ENCODE measurements at regions not wholly inside any gene's neighbourhood (a gene's known extent, or its start where the extent isn't known, plus 50 kb on each side); places are given as distances from the start of the nearest gene placed in this dataset.
A peak's percentile ranks its signal among the peaks of the same experiment; 100 is the strongest.
"Not testable (repeated sequence)": the region's sequence is repeated elsewhere in the genome, so short reads cannot be mapped to it uniquely, and the experiment has no call there.

DNA sequence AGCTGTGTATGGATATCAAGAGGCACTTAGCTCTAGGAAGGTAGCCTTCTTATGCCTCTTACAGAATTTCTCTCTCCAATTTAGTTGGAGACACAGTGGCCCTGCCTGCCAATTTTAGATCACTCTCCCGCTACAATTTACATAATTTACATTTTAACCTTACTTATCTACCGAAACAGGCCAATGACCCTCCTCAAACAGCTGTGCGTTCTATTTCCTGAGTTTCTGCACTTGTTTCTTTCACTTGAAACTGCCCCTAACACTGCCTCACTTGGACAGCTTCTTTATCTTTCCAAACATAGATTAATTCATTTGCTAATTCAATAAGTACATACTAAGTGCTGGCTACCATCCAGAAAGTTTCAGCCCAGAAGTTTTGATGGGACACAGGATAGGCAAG, 52.9 kb upstream of the HDDC2 start:
- DNase-seq, result no peak

DNA sequence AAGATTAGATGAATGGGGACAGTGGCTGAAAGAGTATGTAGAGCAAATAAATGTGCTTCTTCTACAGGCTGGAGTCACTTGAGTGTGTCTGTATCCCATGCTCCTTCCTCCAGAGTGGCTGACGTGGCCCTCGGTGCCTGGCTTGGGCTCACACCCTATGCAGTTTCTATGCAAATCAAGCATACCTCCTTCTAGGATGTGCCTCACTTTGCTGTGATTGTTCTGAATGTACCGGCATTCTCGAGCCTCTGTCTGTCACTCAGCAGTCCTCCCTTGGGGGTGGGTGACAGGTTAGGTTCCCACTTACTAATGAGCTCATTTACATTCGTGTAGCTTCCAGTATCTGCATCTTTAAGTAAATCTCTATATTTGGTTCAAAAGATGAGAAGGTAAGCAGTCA, 55.1 kb upstream of the HDDC2 start:
- DNase-seq, result no peak

DNA sequence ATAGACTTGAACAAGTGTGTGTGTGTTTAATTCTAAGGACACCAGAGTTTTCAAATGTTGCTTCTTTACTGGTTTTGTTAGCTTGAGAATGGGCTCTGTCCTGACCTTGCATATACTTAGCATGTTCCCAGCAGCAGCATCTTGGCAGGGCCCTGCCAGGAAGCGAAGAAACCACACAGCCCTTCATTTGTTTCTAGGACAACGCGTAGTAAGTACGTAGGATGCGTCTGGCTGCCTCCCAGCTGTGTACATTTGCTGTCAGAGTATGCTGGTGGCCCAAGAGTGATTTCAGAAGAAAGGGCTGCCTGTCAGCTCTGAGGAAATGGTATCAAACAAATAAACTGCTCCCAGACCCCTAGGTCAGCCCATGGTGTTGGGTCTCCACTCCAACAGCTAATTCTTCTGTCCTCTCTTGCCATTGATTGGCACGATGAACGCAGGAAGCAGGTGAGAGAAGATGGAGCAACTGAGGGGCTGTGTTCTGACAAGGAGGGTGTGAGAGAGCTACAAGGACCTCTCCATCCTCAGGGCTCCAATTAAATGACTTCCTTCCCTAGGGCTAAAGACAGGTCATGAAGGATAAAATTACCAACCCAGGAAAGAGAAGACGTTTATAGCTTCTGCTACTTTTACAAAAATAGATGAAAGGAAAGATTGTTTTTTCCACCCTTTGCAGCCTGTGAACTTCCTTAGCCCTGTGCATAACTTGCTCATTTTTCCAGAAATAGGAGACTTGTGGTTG, 55.9 kb upstream of the HDDC2 start:
- DNase-seq, result no peak

DNA sequence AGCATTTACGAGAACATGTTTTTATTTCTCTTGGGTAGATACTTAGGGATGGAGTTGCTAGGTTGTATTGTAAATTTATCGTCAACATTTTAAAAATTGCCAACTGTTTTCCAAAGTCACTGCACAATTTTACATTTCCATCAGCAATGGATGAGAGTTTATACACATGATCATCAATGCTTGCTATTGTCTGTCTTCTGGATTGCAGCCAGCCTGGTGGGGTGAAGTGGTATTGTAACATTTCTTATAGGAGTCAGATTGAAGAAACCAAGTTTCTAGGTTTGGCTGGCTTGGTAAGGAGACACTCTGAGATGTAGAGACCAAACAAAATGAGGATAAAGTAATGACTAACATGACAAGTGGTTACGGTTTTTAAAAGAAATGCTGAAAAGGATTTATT, 57.1 kb upstream of the HDDC2 start:
- DNase-seq, result no peak

DNA sequence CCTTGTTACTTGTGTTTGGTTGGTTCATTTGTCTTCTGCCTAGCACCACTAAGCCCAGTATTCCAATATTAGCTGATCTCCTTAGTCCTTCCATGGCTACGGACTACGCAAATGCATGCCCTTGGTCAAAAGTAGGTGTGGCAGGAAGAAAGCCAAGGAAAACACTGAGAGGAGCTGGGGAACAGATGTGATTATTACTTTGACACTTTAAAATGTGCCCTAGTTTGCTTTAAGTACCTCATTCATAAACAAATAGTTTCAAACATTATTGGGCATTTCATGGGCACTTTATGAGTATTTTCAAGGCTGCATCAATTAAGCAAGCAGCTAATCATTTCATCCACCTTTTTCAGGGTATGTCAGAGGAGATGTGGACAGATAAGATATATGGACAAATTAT, 60.1 kb upstream of the HDDC2 start:
- DNase-seq, result no peak

DNA sequence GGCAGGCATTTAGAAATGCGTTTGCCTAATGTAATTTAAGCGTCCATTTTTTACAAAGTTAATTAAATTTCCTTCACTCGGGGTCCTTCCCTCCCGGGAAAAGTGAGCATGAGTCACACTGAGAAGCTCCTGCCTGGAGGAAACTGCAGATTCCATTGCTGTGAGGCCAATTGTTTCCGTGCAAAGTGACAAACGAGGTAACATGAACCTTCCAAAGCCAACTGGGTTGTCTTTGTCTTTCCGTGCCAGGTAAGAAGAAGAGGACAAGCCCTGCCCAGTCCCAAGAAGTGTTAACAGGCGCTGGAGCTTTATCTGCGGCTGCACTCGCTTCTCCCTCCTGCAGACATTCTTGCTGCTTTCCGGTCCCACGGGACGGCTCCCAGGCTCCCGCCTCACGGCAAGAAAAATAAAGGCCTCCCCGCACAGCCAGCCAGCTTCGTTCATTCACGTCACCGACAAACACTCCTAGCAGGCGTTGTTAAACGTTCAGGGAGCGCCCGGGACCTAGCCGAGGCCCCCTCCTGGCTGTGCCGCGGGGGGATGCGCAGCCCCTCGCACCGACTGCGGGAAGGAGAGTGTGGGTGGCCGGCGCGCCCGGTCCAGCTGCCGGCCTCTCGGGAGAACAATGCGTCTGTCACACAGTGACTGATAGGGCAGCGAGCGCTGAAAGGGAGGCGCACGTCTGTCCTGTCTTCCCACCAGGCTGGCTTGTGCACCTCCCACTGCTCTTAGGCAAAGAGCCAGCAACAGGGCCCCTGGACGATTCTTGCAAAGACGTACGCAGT, 61.5 kb upstream of the HDDC2 start:
- peak; percentile 71 for DNase-seq

DNA sequence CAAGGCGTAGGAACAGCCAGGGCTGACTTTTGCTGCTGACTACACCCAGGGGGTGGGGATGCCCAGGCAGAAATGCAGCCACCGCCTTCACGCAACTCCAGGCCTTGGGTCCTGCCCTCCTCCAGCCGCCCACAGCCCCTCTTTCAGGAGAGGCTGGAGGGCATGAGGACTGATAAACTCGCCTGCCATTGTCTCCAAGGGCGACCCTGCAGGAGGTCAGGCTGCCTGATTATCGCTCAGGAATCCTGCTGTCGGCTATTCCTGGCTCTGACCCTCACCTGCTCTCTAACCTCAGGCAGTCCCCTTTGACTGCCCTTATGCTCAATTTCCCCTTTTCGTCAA, 62.0 kb upstream of the HDDC2 start:
- no peak for DNase-seq

DNA sequence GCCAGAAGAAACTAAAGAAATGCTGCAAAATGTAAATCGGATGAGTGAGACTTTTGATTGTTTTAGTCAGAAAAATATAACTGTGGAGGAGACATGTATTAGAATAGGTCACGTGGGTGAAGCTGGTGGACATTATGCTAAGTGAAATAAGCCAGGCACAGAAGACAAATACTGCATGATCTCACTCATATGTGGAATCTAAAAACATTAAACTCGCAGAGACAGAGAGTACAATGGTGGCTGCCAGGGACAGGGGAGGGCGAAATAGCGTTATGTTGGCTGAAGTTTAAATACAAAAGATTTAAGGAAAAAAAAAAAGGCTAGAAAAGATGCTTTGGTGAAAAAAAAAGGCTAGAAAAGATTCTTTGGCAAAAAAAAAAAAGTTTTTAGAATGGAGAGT, 63.5 kb upstream of the HDDC2 start:
- DNase-seq, result no peak

DNA sequence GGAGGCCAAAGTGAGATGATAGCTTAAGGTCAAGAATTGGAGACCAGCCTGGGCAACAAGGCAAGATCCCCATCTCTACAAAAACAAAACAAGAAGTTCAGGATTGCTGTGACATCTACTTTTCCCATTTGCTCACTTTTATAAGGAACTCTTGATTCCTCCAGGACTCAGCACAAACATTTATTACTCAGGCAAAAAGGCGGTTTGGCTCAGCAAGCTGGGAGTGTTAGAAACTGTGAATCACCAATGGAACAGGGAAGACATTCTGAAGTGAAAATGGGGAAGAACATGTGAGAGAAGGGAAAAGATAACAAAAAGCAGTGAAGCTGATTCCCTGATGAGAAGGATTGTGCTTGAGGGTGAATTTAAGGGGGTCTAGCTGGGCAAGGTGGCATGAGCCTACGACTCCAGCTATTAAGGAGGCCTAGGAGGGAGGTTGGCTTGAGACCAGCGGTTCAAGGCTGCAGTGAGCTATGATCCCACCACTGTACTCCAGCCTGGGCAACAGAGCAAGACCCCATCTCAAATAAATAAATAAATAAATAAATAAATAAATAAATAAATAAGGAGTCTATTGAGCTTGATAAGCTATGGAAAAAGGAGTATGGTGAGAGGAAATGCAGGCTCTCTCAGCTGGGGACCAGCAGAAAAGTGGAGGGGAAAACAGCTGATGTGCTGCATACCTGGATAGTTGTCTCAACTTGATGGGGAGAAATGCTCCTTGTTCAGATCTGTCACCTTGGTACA, 65.4 kb upstream of the HDDC2 start:
- no peak for DNase-seq

DNA sequence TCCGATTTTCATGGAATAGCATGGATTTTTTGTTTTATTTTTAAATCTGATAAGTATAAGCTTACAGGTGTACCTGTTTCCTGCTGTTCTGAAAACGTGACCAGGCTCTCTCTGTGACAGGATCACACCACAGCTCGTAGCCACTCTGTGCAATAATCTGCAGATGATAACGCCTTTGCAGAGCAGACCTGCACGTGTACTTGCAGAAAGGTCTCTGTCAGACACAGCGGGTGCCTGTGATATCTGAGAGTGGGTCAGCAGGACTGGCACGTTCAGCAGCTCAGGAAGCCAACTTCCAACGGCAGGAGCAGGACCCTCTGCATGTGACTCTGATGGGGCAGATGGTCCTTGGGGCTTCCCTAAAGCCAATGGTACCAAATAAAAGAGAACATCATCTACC, 68.6 kb upstream of the HDDC2 start:
- no peak for DNase-seq

DNA sequence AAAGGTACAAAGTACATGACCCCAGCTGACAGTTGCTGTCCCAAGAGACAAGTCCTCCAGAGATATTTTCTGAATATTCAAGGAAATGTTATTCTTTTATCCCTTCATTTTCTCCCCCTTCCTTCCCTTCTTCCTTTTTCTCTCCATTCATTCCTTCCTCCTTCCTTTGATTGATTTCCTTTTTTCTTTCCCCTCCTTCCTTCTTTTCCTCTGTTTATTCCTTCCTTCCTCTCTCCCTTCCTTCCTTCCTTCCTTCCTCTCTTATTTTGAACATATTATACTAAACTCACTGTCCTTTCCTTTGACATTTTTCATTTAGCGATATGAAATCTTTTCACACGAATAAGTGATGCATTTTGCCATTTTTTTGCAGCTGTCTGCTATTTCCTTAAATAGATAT, 73.2 kb upstream of the HDDC2 start:
- no peak for DNase-seq

DNA sequence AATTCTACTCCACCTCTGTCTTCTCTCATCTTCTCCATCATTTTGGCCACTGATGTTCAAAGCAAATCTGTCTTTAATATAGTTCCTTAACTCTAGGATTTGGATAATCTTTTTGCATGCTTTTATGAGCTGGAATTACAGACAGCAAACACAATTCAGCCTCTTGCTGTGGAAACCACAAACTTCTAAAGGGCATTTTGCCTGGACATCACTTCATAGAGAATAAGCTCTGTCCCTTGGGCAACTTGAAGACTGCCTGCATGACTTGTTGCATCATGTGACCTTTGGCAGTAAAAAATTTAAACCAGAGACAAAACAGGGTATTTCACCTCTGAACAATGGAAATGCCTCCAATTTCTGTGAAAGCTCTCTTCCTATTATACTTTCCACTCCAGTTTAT, 74.1 kb upstream of the HDDC2 start:
- no peak for DNase-seq

DNA sequence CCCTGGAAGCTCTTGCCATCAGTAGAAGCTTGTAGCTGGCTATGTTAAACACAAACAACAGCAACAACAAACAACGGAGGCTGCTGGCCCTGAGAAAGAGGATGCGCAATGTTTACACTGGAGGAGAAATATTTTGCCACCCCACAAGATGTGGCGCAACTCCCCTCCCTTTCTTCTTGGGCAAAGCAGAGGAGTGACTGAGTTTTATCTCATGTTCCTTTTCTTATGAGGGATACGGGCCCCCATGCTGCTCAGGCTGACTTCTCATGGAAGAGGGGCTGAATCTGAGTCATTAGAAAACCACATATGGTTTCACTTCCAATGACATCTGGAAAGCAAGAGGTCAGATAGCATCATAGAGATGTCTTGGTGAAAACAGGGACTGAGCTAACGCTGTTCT, 75.9 kb upstream of the HDDC2 start:
- DNase-seq, result no peak

DNA sequence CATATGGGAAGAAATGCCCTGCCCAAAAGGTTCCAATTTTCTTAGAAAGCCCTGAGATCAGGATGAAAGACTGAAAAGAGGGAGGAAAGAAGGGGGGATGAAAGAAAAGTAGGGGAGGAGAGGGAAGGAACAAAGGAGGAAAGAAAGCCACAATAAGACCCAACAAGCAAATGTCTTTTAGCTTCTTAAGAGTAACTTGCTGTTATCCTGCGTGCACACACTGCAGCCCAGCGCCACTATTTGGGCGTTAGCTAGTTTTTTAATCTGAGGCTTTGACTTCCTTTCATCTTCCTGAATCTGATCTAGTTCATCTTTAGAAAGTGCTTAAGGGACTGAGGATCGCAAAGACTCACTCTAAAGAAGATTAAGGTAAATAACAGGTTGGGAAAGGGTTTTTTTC, 77.4 kb upstream of the HDDC2 start:
- DNase-seq, result no peak

DNA sequence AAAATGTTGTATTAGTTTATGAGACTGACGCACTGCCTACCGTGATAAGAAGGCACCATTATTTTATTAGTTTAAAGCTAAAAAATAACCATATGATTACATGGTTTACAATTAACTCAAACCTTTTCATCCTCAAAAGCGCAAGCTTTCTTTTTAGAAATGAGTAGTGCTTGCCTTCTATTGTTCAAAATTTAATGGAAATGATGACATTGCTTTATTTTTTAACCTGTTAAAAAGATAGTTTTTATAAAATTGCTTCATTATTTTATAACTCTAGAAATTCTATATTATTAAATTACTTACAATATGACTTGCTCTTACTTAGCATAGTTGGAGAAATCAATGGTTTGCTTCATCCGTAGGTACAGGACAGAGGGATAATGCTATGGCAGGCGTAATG, 78.7 kb upstream of the HDDC2 start:
- no peak for DNase-seq

DNA sequence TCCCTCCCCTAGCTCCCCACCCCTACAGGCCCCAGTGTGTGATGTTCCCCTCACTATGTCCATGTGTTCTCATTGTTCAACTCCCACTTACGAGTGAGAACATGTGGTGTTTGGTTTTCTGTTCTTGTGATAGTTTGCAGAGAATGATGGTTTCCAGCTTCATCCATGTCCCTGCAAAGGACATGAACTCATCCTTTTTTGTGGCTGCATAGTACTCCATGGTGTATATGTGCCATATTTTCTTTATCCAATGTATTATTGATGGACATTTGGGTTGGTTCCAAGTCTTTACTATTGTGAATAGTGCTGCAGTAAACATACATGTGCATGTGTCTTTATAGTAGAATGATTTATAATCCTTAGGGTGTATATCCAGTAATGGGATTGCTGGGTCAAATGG, 84.6 kb upstream of the HDDC2 start:
- not testable (repeated sequence) for DNase-seq

DNA sequence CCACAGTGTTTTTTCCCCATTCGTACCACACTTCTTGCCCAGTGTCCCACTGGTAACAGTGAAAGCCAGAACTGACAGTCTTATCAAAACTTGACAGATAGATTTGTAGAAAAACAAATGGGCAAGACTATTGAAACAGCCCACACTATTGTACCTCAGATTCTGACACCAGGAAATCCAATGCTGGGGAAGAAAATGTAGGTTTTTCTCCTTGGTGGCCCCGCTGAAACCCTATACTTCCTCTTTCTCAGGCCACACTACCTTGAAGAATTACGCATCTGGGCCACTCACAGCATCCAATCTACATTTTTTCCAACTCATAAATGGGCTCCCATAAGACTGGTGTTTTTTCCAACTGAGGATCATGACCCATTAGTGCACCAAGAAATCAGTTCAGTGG, 90.9 kb upstream of the HDDC2 start:
- DNase-seq, result no peak

DNA sequence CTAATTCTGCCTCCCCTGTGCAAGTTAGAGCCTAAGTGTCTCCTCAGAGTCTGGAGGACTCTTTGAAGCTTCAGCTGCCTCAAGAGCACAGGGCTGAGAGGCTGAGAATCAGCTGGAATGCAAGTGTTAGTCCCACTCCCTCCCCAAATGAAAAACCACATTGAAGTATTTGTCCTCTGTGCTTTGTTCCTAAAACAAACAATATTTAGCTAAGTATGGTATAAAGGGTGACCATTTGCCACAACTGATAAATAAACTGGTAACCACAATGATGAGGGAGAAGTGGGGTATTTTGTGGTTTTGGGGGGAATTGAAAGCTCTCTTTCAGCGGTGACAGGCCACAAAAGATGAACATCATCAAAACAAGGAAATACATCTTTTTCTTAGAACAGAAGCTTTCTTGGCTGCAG, 91.7 kb upstream of the HDDC2 start:
- no peak for DNase-seq

DNA sequence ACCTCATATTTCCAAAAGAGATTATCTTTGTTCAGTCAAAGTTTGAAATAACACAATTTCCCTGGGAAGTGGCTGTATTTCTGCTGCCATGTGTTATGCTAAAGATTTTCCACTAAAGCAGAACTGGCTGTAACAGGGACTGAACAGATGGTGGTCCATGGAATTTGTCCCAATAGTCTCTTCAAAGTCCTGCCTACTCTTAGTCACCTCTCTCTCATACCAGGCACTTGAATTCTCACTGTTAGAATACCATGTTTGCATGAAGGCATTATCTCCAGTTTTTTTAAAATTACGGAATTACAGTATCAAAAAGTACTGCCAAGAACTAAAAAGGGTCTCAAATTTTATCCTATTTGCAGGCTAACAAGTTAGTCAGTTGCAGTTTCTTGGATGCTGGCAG, 105.0 kb upstream of the HDDC2 start:
- no peak for DNase-seq

DNA sequence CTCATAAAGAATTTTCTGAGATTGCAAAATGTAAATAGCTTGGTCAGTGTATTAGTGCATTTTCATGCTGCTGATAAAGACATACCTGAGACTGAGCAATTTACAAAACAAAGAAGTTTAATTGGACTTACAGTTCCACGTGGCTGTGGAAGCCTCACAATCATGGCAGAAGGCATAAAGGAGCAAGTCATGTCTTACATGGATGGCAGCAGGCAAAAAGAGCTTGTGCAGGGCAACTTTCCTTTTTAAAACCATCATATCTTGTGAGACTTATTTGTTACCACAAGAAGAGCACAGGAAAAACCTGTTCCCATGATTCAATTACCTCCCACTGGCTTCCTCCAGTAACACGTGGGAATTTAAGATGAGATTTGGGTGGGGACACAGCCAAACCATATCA, 112.7 kb upstream of the HDDC2 start:
- no peak for DNase-seq

DNA sequence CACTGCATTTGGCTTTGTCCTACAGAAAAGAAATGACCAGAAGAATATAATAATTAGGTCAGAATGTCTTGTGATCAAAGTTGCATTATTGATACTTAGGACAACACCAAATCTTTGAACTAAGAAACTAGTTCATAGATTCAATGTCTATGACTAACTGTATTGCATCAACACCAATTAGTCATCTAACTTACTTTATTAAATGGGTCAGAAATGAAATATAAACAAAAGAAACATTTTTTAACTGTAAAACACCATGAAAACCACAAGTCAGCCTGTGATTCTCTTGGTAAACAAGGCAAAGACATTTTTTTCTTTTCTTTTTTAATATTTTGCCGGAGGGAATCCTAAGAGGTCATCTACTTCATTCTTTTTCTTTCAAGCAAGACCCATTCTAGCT, 114.1 kb upstream of the HDDC2 start:
- DNase-seq, result no peak

DNA sequence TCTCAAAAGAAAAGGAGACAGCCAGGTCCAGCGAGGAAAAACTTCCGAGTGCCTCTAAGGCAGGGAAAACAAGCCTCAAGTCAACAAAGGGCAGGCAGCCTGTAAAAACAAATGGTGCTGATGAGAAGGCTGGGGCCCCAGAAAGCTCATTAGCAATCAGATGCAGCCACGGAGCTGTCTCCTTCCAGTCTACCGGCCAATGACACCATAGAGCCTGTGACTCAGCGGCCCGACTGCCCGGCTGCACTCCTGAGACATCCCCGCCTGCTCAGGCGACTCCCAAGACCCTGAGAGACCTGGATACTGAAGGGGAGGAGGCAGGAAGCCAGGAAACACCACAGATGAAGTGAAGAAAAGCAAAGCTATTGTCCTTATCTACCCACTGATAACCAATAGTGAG, 120.1 kb upstream of the HDDC2 start:
- no peak for DNase-seq

DNA sequence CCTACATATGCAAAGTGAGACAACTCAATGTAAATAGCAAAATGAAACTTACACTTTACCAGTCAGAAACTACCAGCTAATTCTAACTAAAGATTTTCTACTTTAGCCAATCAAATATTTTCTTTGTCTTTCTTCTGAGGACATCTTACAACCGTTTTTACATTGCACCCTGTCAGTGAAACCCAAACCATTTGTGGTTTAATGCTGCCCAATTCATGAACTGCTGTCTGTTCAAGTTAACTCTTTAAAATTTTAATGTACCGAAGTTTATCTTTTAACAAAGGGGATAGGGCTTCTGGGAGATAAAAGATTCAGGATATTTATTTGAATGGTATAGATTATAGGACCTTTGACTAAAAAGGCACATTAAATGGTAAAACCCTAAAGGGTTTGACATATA, 121.3 kb upstream of the HDDC2 start:
- DNase-seq, result no peak

DNA sequence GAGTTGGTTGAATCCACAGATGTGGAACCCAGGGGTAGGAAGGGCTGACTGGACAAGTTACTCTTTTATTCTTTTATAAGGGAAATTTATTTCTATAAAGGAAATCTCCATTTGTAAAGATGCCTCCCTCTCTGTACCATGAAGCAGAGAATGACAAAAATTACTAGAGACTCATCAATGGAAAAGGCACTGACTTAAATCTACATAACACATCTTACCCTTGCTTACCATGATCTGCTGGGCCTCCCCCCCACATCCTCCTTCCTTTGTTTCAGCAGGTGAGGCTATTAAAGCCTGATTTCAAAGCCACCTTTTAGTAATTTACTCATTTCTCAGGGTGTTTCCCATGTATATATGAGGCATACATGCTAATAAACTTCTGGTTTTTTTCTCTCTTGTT, 130.2 kb upstream of the HDDC2 start:
- DNase-seq, result no peak

Data from NCI-H2171 (cell line).